Endothelial cell of umbilical vein (primary cell): ENCODE measurements at regions not wholly inside any gene's neighbourhood (a gene's known extent, or its start where the extent isn't known, plus 50 kb on each side); places are given as distances from the start of the nearest gene placed in this dataset.

ENCODE experiments used
- BruUV-seq: library from RNA; stranded (reverse); fragments of 400-500 nt; replicated peaks from 2 replicates; lab custom pipeline; 2021; lab: Mats Ljungman, UMichigan
- CTCF ChIA-PET: fragments of 300-600, 350-600 bp; sonication (Branson Sonifier 250); formaldehyde crosslinking; loops from one replicate; lab custom pipeline; 2021; ENCODE audit warnings: antibody characterized with exemption, inconsistent platforms; lab: Charles Lee
- POLR2A ChIA-PET: fragments of 300-600, 350-600 bp; sonication (Branson Sonifier 250); formaldehyde crosslinking; loops from one replicate; lab custom pipeline; 2021; ENCODE audit warnings: antibody characterized with exemption, inconsistent platforms; lab: Charles Lee
- DNase-seq: peaks from one replicate; pipeline ENCODE4 v3.0.0-alpha.2; 2011; ENCODE audit warnings: low read depth, low spot score
- FAIRE-seq: peaks from 2 replicates; lab custom pipeline; 2011; peaks lifted over from hg19 to GRCh38; lab: Jason Lieb, UNC
- H2AFZ ChIP-seq: 2 replicates; pipeline ENCODE4 v1.6.0; 2012; ENCODE audit warnings: low read depth, low read length, control low read depth, inconsistent platforms
- H3K27ac ChIP-seq: 2 replicates; pipeline ENCODE4 v1.5.1; 2011; ENCODE audit warnings: low read depth, mild to moderate bottlenecking, control low read depth, low read length, moderate library complexity; ENCODE audit not compliant: insufficient read depth
- H3K27me3 ChIP-seq, 2 experiments: 2 replicates each; pipeline versions ENCODE4 v1.6.0 to v1.6.1; 2011; ENCODE audit warnings: low read length in 2 of 2, mixed read lengths in 1 of 2; ENCODE audit not compliant: control insufficient read depth in 2 of 2, insufficient read depth in 2 of 2
- H3K36me3 ChIP-seq, 2 experiments: 2 replicates in 1 of 2; 3 replicates in 1 of 2; pipeline ENCODE4 v1.5.1; 2011; ENCODE audit warnings: low read length in 2 of 2, mild to moderate bottlenecking in 1 of 2, moderate library complexity in 1 of 2; ENCODE audit not compliant: control insufficient read depth in 2 of 2, insufficient read depth in 2 of 2; ENCODE audit errors: extremely low read depth in 1 of 2
- H3K4me1 ChIP-seq: 3 replicates; pipeline ENCODE4 v1.5.1; 2011; ENCODE audit warnings: mild to moderate bottlenecking, low read length; ENCODE audit not compliant: control insufficient read depth, insufficient read depth; ENCODE audit errors: extremely low read depth
- H3K4me2 ChIP-seq: 2 replicates; pipeline ENCODE4 v1.6.1; 2011; ENCODE audit warnings: low read length, control low read depth, mixed read lengths; ENCODE audit not compliant: insufficient read depth
- H3K4me3 ChIP-seq, 3 experiments: fragments of 200-600 bp in 1 of 3; sonication (generic), shearing (Covaris generic) in 1 of 3; replicated peaks in 1 of 3; 2 replicates each; pipeline ENCODE4 v1.5.1; 2011 to 2016; ENCODE audit warnings: control low read depth in 3 of 3, low read length in 3 of 3, mild to moderate bottlenecking in 2 of 3, inconsistent platforms in 1 of 3, low read depth in 1 of 3, moderate library complexity in 1 of 3; ENCODE audit not compliant: insufficient read depth in 1 of 3
- H3K79me2 ChIP-seq: 2 replicates; pipeline ENCODE4 v1.6.0; 2012; ENCODE audit warnings: low read length, inconsistent platforms; ENCODE audit not compliant: control insufficient read depth, insufficient read depth
- H3K9ac ChIP-seq: replicated peaks from 2 replicates; pipeline ENCODE3; 2011; ENCODE audit warnings: low read length, control low read depth; ENCODE audit not compliant: insufficient read depth; ENCODE audit errors: extremely low read depth
- H3K9me1 ChIP-seq: replicated peaks from 3 replicates; pipeline ENCODE4 v1.6.0; 2011; ENCODE audit warnings: mild to moderate bottlenecking, low read length; ENCODE audit not compliant: control insufficient read depth, insufficient read depth; ENCODE audit errors: extremely low read depth
- H3K9me3 ChIP-seq: replicated peaks from 2 replicates; pipeline ENCODE4 v1.5.1; 2012; ENCODE audit warnings: low read length, inconsistent platforms; ENCODE audit not compliant: control insufficient read depth, insufficient read depth
- H4K20me1 ChIP-seq: replicated peaks from 2 replicates; pipeline ENCODE3; 2011; ENCODE audit warnings: mild to moderate bottlenecking, low read length; ENCODE audit not compliant: control insufficient read depth, insufficient read depth; ENCODE audit errors: extremely low read depth
- CTCF ChIP-seq, 2 donors: IDR thresholded peaks; 1 replicate in 1 of 2; 2 replicates in 1 of 2; pipeline ENCODE4 v1.5.1; 2011; ENCODE audit warnings: low read length in 2 of 2, mild to moderate bottlenecking in 2 of 2, moderate library complexity in 2 of 2, control low read depth in 1 of 2, inconsistent platforms in 1 of 2, low read depth in 1 of 2; ENCODE audit not compliant: insufficient read depth in 1 of 2; ENCODE audit errors: extremely low read depth in 1 of 2
- EZH2 ChIP-seq: IDR thresholded peaks from 2 replicates; pipeline ENCODE4 v1.6.1; 2012; ENCODE audit warnings: borderline replicate concordance, low read depth, mild to moderate bottlenecking, moderate library complexity, low read length, inconsistent platforms; ENCODE audit not compliant: severe bottlenecking
- FOS ChIP-seq: IDR thresholded peaks from 2 replicates; pipeline ENCODE4 v1.6.1; 2011; ENCODE audit warnings: mild to moderate bottlenecking, low read length, moderate library complexity, borderline replicate concordance; ENCODE audit not compliant: insufficient read depth
- GATA2 ChIP-seq: IDR thresholded peaks from 2 replicates; pipeline ENCODE4 v1.7.0; 2011; ENCODE audit warnings: low read depth, mild to moderate bottlenecking, moderate library complexity, mixed read lengths, low read length; ENCODE audit not compliant: insufficient read length, insufficient read depth
- JUN ChIP-seq: IDR thresholded peaks from 2 replicates; pipeline ENCODE4 v1.6.1; 2011; ENCODE audit warnings: borderline replicate concordance, low read depth; ENCODE audit not compliant: insufficient read length, insufficient read depth
- MYC ChIP-seq: IDR thresholded peaks from one replicate; pipeline ENCODE4 v1.6.1; 2011; ENCODE audit warnings: mild to moderate bottlenecking, low read depth, low read length
- POLR2A ChIP-seq: IDR thresholded peaks from 2 replicates; pipeline ENCODE4 v1.6.1; 2012; ENCODE audit warnings: low read depth, mild to moderate bottlenecking, control low read depth, low read length
- POLR2AphosphoS5 ChIP-seq: IDR thresholded peaks from 2 replicates; pipeline ENCODE4 v1.6.1; 2012; ENCODE audit warnings: low read depth, mild to moderate bottlenecking, control low read depth, low read length, moderate library complexity; ENCODE audit not compliant: insufficient read depth
- dilution Hi-C: fragments of 300-500 bp; cut with MboI; formaldehyde crosslinking; loops from one replicate; pipeline ENCODE4 v1.15.0; 2019; ENCODE audit warnings: low sequenced_read_pairs; ENCODE audit not compliant: extremely low pct_ligation_motif_present
- intact Hi-C: fragments of 100-400 bp; cut with micrococcal nuclease; formaldehyde crosslinking; loops from one replicate; pipeline ENCODE4 v1.10.0; 2022
- TF ChIP-seq, protein P1 (sequence below): IDR thresholded peaks from 2 replicates; pipeline ENCODE4 v1.6.1; 2011; ENCODE audit not compliant: insufficient read depth, insufficient read length

- intact Hi-C loops (loop anchor here (2.0 kb wide), 1 partner anchor 57 kb away; no protein-coding TSS in a partner anchor), dilution Hi-C loops (no loop called here)
- no peaks in the 10 kb centered on the region for H3K79me2 ChIP-seq
- BruUV-seq = no TSS peak
- no peaks in the 10 kb centered on the region for H4K20me1 ChIP-seq
- H3K4me3 ChIP-seq = no peak overlapping the region
- peak overlapping the region; percentile 22 for H3K9ac ChIP-seq
- no peaks in the 10 kb centered on the region for H3K27me3 ChIP-seq
- H3K36me3 ChIP-seq = no peaks in the 10 kb centered on the region
- CTCF ChIA-PET = interaction anchor here (0.7 to 1.3 kb wide), 7 partner anchors 9 to 1350 kb away, joined by 3 to 5 read pairs (median 4); no protein-coding TSS in a partner anchor
- no peaks in the 10 kb centered on the region for H3K9me1 ChIP-seq
- DNase-seq (peak; percentile 91), FAIRE-seq (peak; percentile 96)
- no peak overlapping the region for H2AFZ ChIP-seq
- H3K4me2 ChIP-seq = peak overlapping the region; percentile 42
- peak overlapping the region; percentile 85 for H3K27ac ChIP-seq
- POLR2A ChIA-PET = no interaction called here
- H3K4me1 ChIP-seq = peaks cover 15% of the 10 kb centered on the region
- no peaks in the 10 kb centered on the region for H3K9me3 ChIP-seq
- TF ChIP-seq EZH2 (no peak), GATA2 (peak; percentile 94), MYC (no peak), POLR2A (no peak), FOS (peak; percentile 100), CTCF (IDR thresholded peaks at IDR 0.05; ENCODE audit: extremely low read depth in 1 of 2, insufficient read depth in 1 of 2, low read depth in 1 of 2, low read length in 2 of 2) (no peak), JUN (peak; percentile 71), POLR2AphosphoS5 (peak; percentile 85)
- TF ChIP-seq, protein P1, sequence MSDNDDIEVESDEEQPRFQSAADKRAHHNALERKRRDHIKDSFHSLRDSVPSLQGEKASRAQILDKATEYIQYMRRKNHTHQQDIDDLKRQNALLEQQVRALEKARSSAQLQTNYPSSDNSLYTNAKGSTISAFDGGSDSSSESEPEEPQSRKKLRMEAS = no peak
These were observed 151.2 kb upstream of the CDIN1 start for GRCh38 chr15:36428102-36428845.
